ENCODE measurements at regions not wholly inside any gene's neighbourhood (a gene's known extent, or its start where the extent isn't known, plus 50 kb on each side); places are given as distances from the start of the nearest gene placed in this dataset.

GRCh38 chr10:29174389-29174788 lies 114.5 kb upstream of the LYZL1 start:
- Histone ChIP-seq H3K4me1 (no peaks in the 10 kb centered on the region), H3K4me3 (no peak overlapping the region), H3K36me3 (no peaks in the 10 kb centered on the region), H3K27me3 (no peaks in the 10 kb centered on the region), H3K9me3 (peaks cover 0 to 8% (median 7%) of the 10 kb centered on the region in 4 donors), H3K27ac (no peak overlapping the region)
- WGBS, 2 donors: 84 to 85% methylated on average over 2 of the region's 2 CpGs
- TF ChIP-seq CTCF (IDR thresholded peaks at IDR 0.05) (no peak), EP300 (IDR thresholded peaks at IDR 0.05) (no peak), POLR2A (IDR thresholded peaks at IDR 0.05) (no peak), POLR2AphosphoS5 (IDR thresholded peaks at IDR 0.05) (no peak)
- ATAC-seq (ENCODE audit: low FRiP score in 2 of 2) (no peak), DNase-seq (no peak)

DNA sequence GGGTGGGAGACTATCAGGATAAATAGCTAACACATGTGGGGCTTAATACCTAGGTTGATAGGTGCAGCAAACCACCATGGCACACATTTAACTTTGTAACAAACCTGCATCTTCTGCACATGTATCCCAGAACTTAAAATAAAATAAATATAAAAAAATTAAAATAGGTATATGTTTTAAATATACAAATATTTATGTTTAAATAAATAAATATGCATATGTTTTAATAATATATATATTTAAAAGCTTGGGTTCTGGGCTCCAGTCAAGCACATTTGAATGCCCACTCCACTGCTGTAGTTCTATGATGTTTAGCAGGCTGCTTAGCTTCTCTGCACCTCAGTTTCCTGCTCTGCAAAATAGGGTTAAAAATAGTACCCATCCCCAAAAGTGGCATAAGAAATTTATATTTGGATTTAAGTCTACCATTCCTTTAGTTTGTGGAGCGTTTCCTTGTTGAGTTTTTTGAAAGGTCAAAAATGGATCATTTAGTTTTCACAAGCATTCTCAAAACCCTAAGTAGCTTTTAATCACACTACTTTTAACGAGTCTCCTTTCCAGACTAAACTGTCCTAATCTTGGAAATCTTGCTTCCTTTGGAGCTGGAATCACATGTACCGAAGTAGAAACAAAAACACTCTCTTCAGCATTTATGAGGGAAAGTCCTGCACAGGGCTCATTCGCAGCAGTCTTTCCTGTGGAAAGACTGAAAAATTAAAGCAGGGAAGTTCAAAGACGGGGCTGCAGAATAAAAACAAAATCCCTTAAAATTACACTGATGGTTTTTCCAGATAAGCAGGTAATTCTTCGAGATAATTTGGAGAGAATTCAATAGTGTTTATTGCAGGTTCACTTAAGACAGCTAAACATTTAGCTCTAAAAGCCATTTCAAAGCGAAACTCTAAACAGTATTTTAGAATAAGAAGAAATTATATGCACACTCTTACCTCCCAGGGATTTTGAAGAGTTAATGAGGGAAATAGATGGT lies 111.7 kb upstream of the LYZL1 start:
- Histone ChIP-seq H3K9me3 (no peaks in the 10 kb centered on the region), H3K4me3 (no peak overlapping the region), H3K4me1 (no peaks in the 10 kb centered on the region), H3K36me3 (no peaks in the 10 kb centered on the region), H3K27me3 (no peaks in the 10 kb centered on the region), H3K27ac (no peak overlapping the region)
- no peak for ATAC-seq (ENCODE audit: low FRiP score in 2 of 2)
- no peak for DNase-seq
- TF ChIP-seq POLR2A (IDR thresholded peaks at IDR 0.05) (no peak), EP300 (IDR thresholded peaks at IDR 0.05) (no peak), CTCF (IDR thresholded peaks at IDR 0.05) (no peak), POLR2AphosphoS5 (IDR thresholded peaks at IDR 0.05) (no peak)
- WGBS, 2 donors: 26 to 31% methylated on average over 7 of the region's 7 CpGs

- Histone ChIP-seq H3K4me1 (no peaks in the 10 kb centered on the region), H3K4me3 (no peak overlapping the region), H3K9me3 (no peaks in the 10 kb centered on the region), H3K27ac (no peak overlapping the region), H3K27me3 (no peaks in the 10 kb centered on the region), H3K36me3 (no peaks in the 10 kb centered on the region)
- 70 to 74% methylated on average over 6 of the region's 6 CpGs for WGBS, 2 donors
- ATAC-seq (ENCODE audit: low FRiP score in 2 of 2) (no peak), DNase-seq (no peak)
- TF ChIP-seq EP300 (IDR thresholded peaks at IDR 0.05): no peak
- no peak for TF ChIP-seq POLR2AphosphoS5 (IDR thresholded peaks at IDR 0.05)
- TF ChIP-seq CTCF (IDR thresholded peaks at IDR 0.05): no peak
- no peak for TF ChIP-seq POLR2A (IDR thresholded peaks at IDR 0.05)
Measured at GRCh38 chr10:29181936-29182335, 106.9 kb upstream of the LYZL1 start.

DNA sequence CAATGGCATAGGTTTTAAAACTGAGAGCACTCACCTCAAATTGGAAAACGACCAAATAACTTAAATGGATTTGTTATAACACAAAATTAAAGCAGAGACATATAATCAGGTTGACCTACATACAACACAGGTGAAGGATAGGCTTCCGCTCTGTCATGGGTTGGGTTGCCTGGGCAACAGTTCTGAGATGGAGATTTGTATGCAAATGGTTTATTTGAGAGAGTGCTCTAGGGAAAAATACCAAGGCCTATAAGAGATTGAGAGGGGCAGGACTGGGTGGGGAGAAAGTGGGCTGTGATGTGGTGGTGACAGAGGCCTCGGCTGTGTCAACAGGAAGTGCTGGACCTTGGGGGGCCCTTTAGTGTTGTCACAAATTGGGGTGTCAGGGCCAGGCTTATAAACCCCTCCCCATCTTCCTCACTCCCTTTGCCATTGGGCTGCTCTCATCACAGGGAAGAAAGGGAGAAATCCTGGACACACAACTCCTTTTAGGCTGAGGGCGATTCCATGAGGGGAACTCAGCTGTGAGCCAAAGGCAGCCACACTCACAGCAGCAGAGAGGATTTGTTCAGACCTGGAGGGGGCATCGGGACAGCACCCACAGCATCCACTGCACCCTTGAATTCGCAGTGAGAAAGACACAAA lies 105.4 kb upstream of the LYZL1 start:
- Histone ChIP-seq H3K36me3 (no peaks in the 10 kb centered on the region), H3K27ac (no peak overlapping the region), H3K27me3 (no peaks in the 10 kb centered on the region), H3K9me3 (no peaks in the 10 kb centered on the region), H3K4me3 (no peak overlapping the region), H3K4me1 (no peaks in the 10 kb centered on the region)
- 76 to 79% methylated on average over 6 of the region's 6 CpGs for WGBS, 2 donors
- no peak for TF ChIP-seq POLR2AphosphoS5 (IDR thresholded peaks at IDR 0.05)
- TF ChIP-seq POLR2A (IDR thresholded peaks at IDR 0.05): no peak
- no peak for TF ChIP-seq EP300 (IDR thresholded peaks at IDR 0.05)
- no peak for TF ChIP-seq CTCF (IDR thresholded peaks at IDR 0.05)
- ATAC-seq (ENCODE audit: low FRiP score in 2 of 2): no peak
- no peak for DNase-seq
